Astrocyte (in vitro differentiated cells and primary cell): ENCODE measurements at regions not wholly inside any gene's neighbourhood (a gene's known extent, or its start where the extent isn't known, plus 50 kb on each side); places are given as distances from the start of the nearest gene placed in this dataset.

Experiments used
- DNase-seq: peaks from one replicate; pipeline ENCODE4 v3.0.0-alpha.2; 2010; ENCODE audit warnings: low read depth
- FAIRE-seq: peaks from 2 replicates; lab custom pipeline; 2011; peaks lifted over from hg19 to GRCh38; lab: Jason Lieb, UNC
- H2AFZ ChIP-seq: 2 replicates; pipeline ENCODE4 v1.6.0; 2012; ENCODE audit warnings: low read depth, low read length, inconsistent platforms
- H3K27ac ChIP-seq: 2 replicates; pipeline ENCODE4 v1.5.1; 2011; ENCODE audit warnings: low read depth, low read length, inconsistent platforms
- H3K27me3 ChIP-seq: 2 replicates; pipeline ENCODE4 v1.6.0; 2011; ENCODE audit warnings: low read length, inconsistent platforms; ENCODE audit not compliant: insufficient read depth
- H3K36me3 ChIP-seq: 2 replicates; pipeline ENCODE4 v1.5.1; 2011; ENCODE audit warnings: low read length, inconsistent platforms; ENCODE audit not compliant: insufficient read depth
- H3K4me1 ChIP-seq: 2 replicates; pipeline ENCODE4 v1.5.1; 2011; ENCODE audit warnings: low read length, inconsistent platforms; ENCODE audit not compliant: insufficient read depth
- H3K4me2 ChIP-seq: 2 replicates; pipeline ENCODE4 v1.6.0; 2012; ENCODE audit warnings: low read length, inconsistent platforms
- H3K4me3 ChIP-seq: 2 replicates; pipeline ENCODE4 v1.5.1; 2011; ENCODE audit warnings: low read depth, mild to moderate bottlenecking, low read length, inconsistent platforms; ENCODE audit not compliant: insufficient read depth
- H3K79me2 ChIP-seq: 2 replicates; pipeline ENCODE4 v1.6.0; 2012; ENCODE audit warnings: mild to moderate bottlenecking, low read length, inconsistent platforms; ENCODE audit not compliant: insufficient read depth
- H3K9ac ChIP-seq: 2 replicates; pipeline ENCODE4 v1.6.0; 2012; ENCODE audit warnings: mild to moderate bottlenecking, low read length, inconsistent platforms
- H3K9me3 ChIP-seq: 2 replicates; pipeline ENCODE4 v1.5.1; 2012; ENCODE audit warnings: low read depth, mild to moderate bottlenecking, low read length, inconsistent platforms; ENCODE audit not compliant: insufficient read depth
- H4K20me1 ChIP-seq: 2 replicates; pipeline ENCODE4 v1.6.0; 2012; ENCODE audit warnings: low read length, inconsistent platforms; ENCODE audit not compliant: insufficient read depth
- H3K27ac Mint-ChIP-seq: one replicate; pipeline ENCODE4 v1.8.0; 2021; ENCODE audit warnings: mild to moderate bottlenecking, mixed read lengths; ENCODE audit not compliant: unreplicated experiment
- H3K27me3 Mint-ChIP-seq: one replicate; pipeline ENCODE4 v1.8.0; 2021; ENCODE audit warnings: low read depth, mixed read lengths; ENCODE audit not compliant: unreplicated experiment
- H3K36me3 Mint-ChIP-seq: one replicate; pipeline ENCODE4 v1.8.0; 2021; ENCODE audit warnings: low read depth, mixed read lengths; ENCODE audit not compliant: unreplicated experiment
- H3K4me1 Mint-ChIP-seq: one replicate; pipeline ENCODE4 v1.8.0; 2021; ENCODE audit warnings: low read depth, mixed read lengths; ENCODE audit not compliant: unreplicated experiment
- H3K4me3 Mint-ChIP-seq: one replicate; pipeline ENCODE4 v1.8.0; 2021; ENCODE audit warnings: mild to moderate bottlenecking, moderate library complexity, mixed read lengths; ENCODE audit not compliant: unreplicated experiment
- H3K9me3 Mint-ChIP-seq: one replicate; pipeline ENCODE4 v1.8.0; 2021; ENCODE audit warnings: mild to moderate bottlenecking, mixed read lengths; ENCODE audit not compliant: unreplicated experiment
- CTCF ChIP-seq: IDR thresholded peaks from 2 replicates; pipeline ENCODE4 v1.5.1; 2011; ENCODE audit warnings: low read depth, mild to moderate bottlenecking, inconsistent platforms, low read length, moderate library complexity; ENCODE audit not compliant: insufficient read depth
- EZH2 ChIP-seq: IDR thresholded peaks from 2 replicates; pipeline ENCODE4 v1.6.1; 2012; ENCODE audit warnings: mild to moderate bottlenecking, low read length, inconsistent platforms; ENCODE audit not compliant: insufficient read depth

- H3K36me3 ChIP-seq: no peaks in the 10 kb centered on the region
- Mint-ChIP-seq H3K4me3 (no peak overlapping the region), H3K27ac (no peak overlapping the region), H3K36me3 (no peaks in the 10 kb centered on the region), H3K9me3 (no peaks in the 10 kb centered on the region), H3K27me3 (no peaks in the 10 kb centered on the region), H3K4me1 (no peaks in the 10 kb centered on the region)
- H2AFZ ChIP-seq: no peak overlapping the region
- no peak for DNase-seq
- H3K4me2 ChIP-seq: no peak overlapping the region
- no peak overlapping the region for H3K9ac ChIP-seq
- no peaks in the 10 kb centered on the region for H4K20me1 ChIP-seq
- no peak overlapping the region for H3K4me3 ChIP-seq
- no peak overlapping the region for H3K27ac ChIP-seq
- no peaks in the 10 kb centered on the region for H3K9me3 ChIP-seq
- H3K79me2 ChIP-seq: no peaks in the 10 kb centered on the region
- no peak for FAIRE-seq
- H3K4me1 ChIP-seq: no peaks in the 10 kb centered on the region
- no peaks in the 10 kb centered on the region for H3K27me3 ChIP-seq
- TF ChIP-seq EZH2 (no peak), CTCF (no peak)
Measured at GRCh38 chr6:84329077-84329476, 101.6 kb upstream of the CEP162 start.

- no peaks in the 10 kb centered on the region for H3K27me3 ChIP-seq
- no peak overlapping the region for H2AFZ ChIP-seq
- no peaks in the 10 kb centered on the region for H3K9me3 ChIP-seq
- no peak for FAIRE-seq
- no peak overlapping the region for H3K4me3 ChIP-seq
- no peaks in the 10 kb centered on the region for H4K20me1 ChIP-seq
- no peak overlapping the region for H3K9ac ChIP-seq
- H3K4me3 Mint-ChIP-seq: no peak overlapping the region
- H3K27ac ChIP-seq: no peak overlapping the region
- H3K4me1 Mint-ChIP-seq: peaks cover 4% of the 10 kb centered on the region
- no peak for DNase-seq
- H3K4me1 ChIP-seq: no peaks in the 10 kb centered on the region
- H3K4me2 ChIP-seq: no peak overlapping the region
- H3K9me3 Mint-ChIP-seq: peaks cover 3% of the 10 kb centered on the region
- TF ChIP-seq EZH2 (no peak), CTCF (no peak)
- no peaks in the 10 kb centered on the region for H3K36me3 ChIP-seq
- peaks cover 1% of the 10 kb centered on the region for H3K27me3 Mint-ChIP-seq
- no peaks in the 10 kb centered on the region for H3K36me3 Mint-ChIP-seq
- H3K79me2 ChIP-seq: no peaks in the 10 kb centered on the region
- H3K27ac Mint-ChIP-seq: no peak overlapping the region
Measured at GRCh38 chr6:84317463-84317862, 90.0 kb upstream of the CEP162 start.

- Histone ChIP-seq H4K20me1 (no peaks in the 10 kb centered on the region), H3K27ac (no peak overlapping the region), H3K4me1 (no peaks in the 10 kb centered on the region), H3K36me3 (no peaks in the 10 kb centered on the region), H3K9me3 (no peaks in the 10 kb centered on the region), H3K79me2 (no peaks in the 10 kb centered on the region), H3K9ac (no peak overlapping the region), H3K27me3 (no peaks in the 10 kb centered on the region), H2AFZ (peak overlapping the region; percentile 4), H3K4me3 (no peak overlapping the region), H3K4me2 (no peak overlapping the region)
- H3K9me3 Mint-ChIP-seq: no peaks in the 10 kb centered on the region
- no peaks in the 10 kb centered on the region for H3K36me3 Mint-ChIP-seq
- peaks cover 4% of the 10 kb centered on the region for H3K4me1 Mint-ChIP-seq
- H3K27me3 Mint-ChIP-seq: no peaks in the 10 kb centered on the region
- DNase-seq (no peak), FAIRE-seq (no peak)
- TF ChIP-seq EZH2: no peak
- no peak for TF ChIP-seq CTCF
- H3K27ac Mint-ChIP-seq: no peak overlapping the region
- no peak overlapping the region for H3K4me3 Mint-ChIP-seq
Measured at GRCh38 chr6:84314377-84314898, 87.0 kb upstream of the CEP162 start.
